Vagina (tissue), 2 donors: ENCODE measurements at regions not wholly inside any gene's neighbourhood (a gene's known extent, or its start where the extent isn't known, plus 50 kb on each side); places are given as distances from the start of the nearest gene placed in this dataset.

ENCODE experiments used
- DNase-seq, 2 donors: peaks; one replicate each; pipeline ENCODE4 v3.0.0-alpha.2; 2017; ENCODE audit errors: extremely low spot score in 2 of 2
- H3K27ac ChIP-seq: fragments of 200-600 bp; sonication (generic); one replicate; pipeline ENCODE4 v1.5.1; 2019
- H3K27me3 ChIP-seq: fragments of 200-600 bp; sonication (generic); one replicate; pipeline ENCODE4 v1.5.1; 2019
- H3K36me3 ChIP-seq, 2 donors: fragments of 200-600 bp; sonication (generic); one replicate each; pipeline ENCODE4 v1.5.1; 2017 to 2019
- H3K4me1 ChIP-seq: fragments of 200-600 bp; sonication (generic); one replicate; pipeline ENCODE4 v1.5.1; 2019
- H3K4me3 ChIP-seq, 2 donors: fragments of 200-600 bp; sonication (generic); 1 replicate in 1 of 2; 2 replicates in 1 of 2; pipeline ENCODE4 v1.5.1; 2016 to 2019
- H3K9me3 ChIP-seq: fragments of 200-600 bp; sonication (generic); one replicate; pipeline ENCODE4 v1.5.1; 2019
- POLR2A ChIP-seq, 2 donors: fragments of 450-650 bp; IDR thresholded peaks; one replicate each; pipeline ENCODE4 v1.6.1; 2017; ENCODE audit warnings: antibody characterized with exemption in 2 of 2, mild to moderate bottlenecking in 2 of 2, moderate library complexity in 2 of 2
- POLR2AphosphoS5 ChIP-seq, 2 donors: sonication (generic); formaldehyde crosslinking; IDR thresholded peaks; one replicate each; pipeline ENCODE4 v1.9.0; 2017; ENCODE audit warnings: antibody characterized with exemption in 2 of 2, mild to moderate bottlenecking in 2 of 2, low read depth in 1 of 2; ENCODE audit not compliant: insufficient read depth in 1 of 2
- intact Hi-C: fragments of 100-400 bp; cut with DNase I; formaldehyde crosslinking; loops from one replicate; pipeline ENCODE4 v1.15.1; 2023
- TF ChIP-seq, protein P1 (sequence below), 3 experiments: fragments of 450-650 bp in 2 of 3; fragments of 200-600 bp in 1 of 3; sonication (generic) in 1 of 3; IDR thresholded peaks; one replicate each; pipeline ENCODE4 v1.5.1; 2017 to 2019; ENCODE audit warnings: antibody characterized with exemption in 3 of 3, mild to moderate bottlenecking in 2 of 3, moderate library complexity in 2 of 3

DNA sequence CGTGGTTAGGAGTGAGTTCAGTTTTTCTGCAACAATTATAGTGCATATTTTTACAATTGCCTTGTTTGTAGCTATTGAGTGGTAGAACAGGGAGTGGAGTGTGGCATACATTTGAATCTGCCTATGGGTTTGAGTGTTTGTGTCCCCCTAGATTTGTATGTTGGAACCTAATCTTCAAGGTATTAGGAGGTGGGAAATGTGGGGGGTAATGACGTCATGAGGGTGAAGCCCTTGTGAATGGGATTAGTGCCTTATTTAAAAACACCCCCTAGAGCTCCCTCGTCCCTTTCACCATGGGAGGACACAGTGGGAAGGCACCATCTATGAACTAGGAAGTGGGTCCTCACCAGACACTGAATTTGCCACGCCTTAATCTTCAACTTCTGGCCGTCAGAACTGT lies 819.6 kb downstream of the NLGN4X start:
- Histone ChIP-seq H3K4me1 (no peaks in the 10 kb centered on the region), H3K4me3 (no peak overlapping the region), H3K27me3 (no peaks in the 10 kb centered on the region), H3K36me3 (no peaks in the 10 kb centered on the region), H3K27ac (no peak overlapping the region), H3K9me3 (no peaks in the 10 kb centered on the region)
- intact Hi-C loops = no loop called here
- DNase-seq = no peak
- TF ChIP-seq, protein P1, sequence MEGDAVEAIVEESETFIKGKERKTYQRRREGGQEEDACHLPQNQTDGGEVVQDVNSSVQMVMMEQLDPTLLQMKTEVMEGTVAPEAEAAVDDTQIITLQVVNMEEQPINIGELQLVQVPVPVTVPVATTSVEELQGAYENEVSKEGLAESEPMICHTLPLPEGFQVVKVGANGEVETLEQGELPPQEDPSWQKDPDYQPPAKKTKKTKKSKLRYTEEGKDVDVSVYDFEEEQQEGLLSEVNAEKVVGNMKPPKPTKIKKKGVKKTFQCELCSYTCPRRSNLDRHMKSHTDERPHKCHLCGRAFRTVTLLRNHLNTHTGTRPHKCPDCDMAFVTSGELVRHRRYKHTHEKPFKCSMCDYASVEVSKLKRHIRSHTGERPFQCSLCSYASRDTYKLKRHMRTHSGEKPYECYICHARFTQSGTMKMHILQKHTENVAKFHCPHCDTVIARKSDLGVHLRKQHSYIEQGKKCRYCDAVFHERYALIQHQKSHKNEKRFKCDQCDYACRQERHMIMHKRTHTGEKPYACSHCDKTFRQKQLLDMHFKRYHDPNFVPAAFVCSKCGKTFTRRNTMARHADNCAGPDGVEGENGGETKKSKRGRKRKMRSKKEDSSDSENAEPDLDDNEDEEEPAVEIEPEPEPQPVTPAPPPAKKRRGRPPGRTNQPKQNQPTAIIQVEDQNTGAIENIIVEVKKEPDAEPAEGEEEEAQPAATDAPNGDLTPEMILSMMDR (IDR thresholded peaks at IDR 0.05) = no peak
- TF ChIP-seq POLR2AphosphoS5 (IDR thresholded peaks at IDR 0.05; ENCODE audit: insufficient read depth in 1 of 2, low read depth in 1 of 2) (no peak), POLR2A (IDR thresholded peaks at IDR 0.05) (no peak)

DNA sequence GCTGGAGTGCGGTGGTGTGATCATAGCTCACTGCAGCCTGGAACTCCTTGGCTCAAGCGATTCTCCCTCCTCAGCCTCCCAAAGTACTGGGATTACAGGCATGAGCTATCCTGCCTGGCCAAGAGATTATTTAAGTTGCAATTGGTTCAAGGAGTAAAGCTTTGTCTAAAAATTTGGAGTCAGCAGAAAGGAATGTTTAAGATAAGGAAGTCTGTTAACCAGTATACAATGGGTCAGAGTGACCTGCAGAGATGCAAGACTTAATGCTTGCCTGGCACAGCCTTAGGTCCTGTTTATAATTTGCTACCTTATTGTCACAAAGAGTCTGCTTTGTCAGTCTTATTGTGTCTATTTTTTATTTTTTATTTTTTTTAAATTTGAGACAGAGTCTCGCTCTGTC lies 826.2 kb downstream of the NLGN4X start:
- no peaks in the 10 kb centered on the region for H3K4me1 ChIP-seq
- H3K36me3 ChIP-seq = no peaks in the 10 kb centered on the region
- DNase-seq = no peak
- H3K27ac ChIP-seq = no peak overlapping the region
- no peak overlapping the region for H3K4me3 ChIP-seq
- no peaks in the 10 kb centered on the region for H3K9me3 ChIP-seq
- TF ChIP-seq, protein P1 (IDR thresholded peaks at IDR 0.05) = no peak
- TF ChIP-seq POLR2AphosphoS5 (IDR thresholded peaks at IDR 0.05; ENCODE audit: insufficient read depth in 1 of 2, low read depth in 1 of 2) (no peak), POLR2A (IDR thresholded peaks at IDR 0.05) (no peak)
- intact Hi-C loops = no loop called here
- no peaks in the 10 kb centered on the region for H3K27me3 ChIP-seq

DNA sequence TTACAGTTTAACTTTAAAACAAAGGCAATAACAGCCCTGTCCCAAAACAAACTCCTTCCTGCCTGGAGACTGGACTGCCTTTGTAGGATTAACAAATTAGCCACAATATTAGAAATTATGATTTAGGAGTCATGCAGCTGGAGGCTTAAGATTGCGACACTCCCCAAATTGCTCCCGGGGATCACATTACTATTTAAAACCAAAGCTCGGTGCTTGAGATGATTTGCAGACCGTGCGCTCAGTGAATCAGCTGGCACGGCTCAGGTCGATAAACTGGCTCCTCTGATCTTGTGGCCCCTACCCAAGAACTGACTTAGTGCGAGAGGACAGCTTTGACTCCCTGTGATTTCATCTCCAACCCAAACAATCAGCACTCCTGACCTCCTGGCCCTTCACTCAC lies 829.3 kb downstream of the NLGN4X start:
- H3K27ac ChIP-seq = no peak overlapping the region
- intact Hi-C loops = no loop called here
- H3K36me3 ChIP-seq = no peaks in the 10 kb centered on the region
- H3K9me3 ChIP-seq = no peaks in the 10 kb centered on the region
- no peaks in the 10 kb centered on the region for H3K27me3 ChIP-seq
- no peak for DNase-seq
- no peak overlapping the region for H3K4me3 ChIP-seq
- TF ChIP-seq, protein P1 (IDR thresholded peaks at IDR 0.05) = no peak
- TF ChIP-seq POLR2A (IDR thresholded peaks at IDR 0.05) = no peak
- no peak for TF ChIP-seq POLR2AphosphoS5 (IDR thresholded peaks at IDR 0.05; ENCODE audit: insufficient read depth in 1 of 2, low read depth in 1 of 2)
- H3K4me1 ChIP-seq = no peaks in the 10 kb centered on the region

- intact Hi-C loops = no loop called here
- no peaks in the 10 kb centered on the region for H3K27me3 ChIP-seq
- TF ChIP-seq, protein P1 (IDR thresholded peaks at IDR 0.05) = no peak
Observed at GRCh38 chrX:5397409-5397808, 831.3 kb downstream of the NLGN4X start.

GRCh38 chrX:5390376-5390775 lies 838.3 kb downstream of the NLGN4X start:
- TF ChIP-seq, protein P1 (IDR thresholded peaks at IDR 0.05) = no peak
- Histone ChIP-seq H3K9me3 (no peaks in the 10 kb centered on the region), H3K36me3 (no peaks in the 10 kb centered on the region), H3K27ac (no peak overlapping the region), H3K4me3 (no peak overlapping the region), H3K4me1 (no peaks in the 10 kb centered on the region), H3K27me3 (no peaks in the 10 kb centered on the region)
- DNase-seq = no peak
- intact Hi-C loops = no loop called here

More at GRCh38 chrX:5397409-5397808, 831.3 kb downstream of the NLGN4X start:
- Histone ChIP-seq H3K9me3 (no peaks in the 10 kb centered on the region), H3K27ac (no peak overlapping the region), H3K4me3 (no peak overlapping the region), H3K4me1 (no peaks in the 10 kb centered on the region), H3K36me3 (no peaks in the 10 kb centered on the region)
- DNase-seq = no peak
